HL-60 (cell line): ENCODE measurements at regions not wholly inside any gene's neighbourhood (a gene's known extent, or its start where the extent isn't known, plus 50 kb on each side); places are given as distances from the start of the nearest gene placed in this dataset.

Experiments used
- GABPA ChIP-seq: IDR thresholded peaks from 2 replicates; pipeline ENCODE4 v1.6.1; 2012; ENCODE audit warnings: low read depth
- POLR2AphosphoS5 ChIP-seq: IDR thresholded peaks from 2 replicates; pipeline ENCODE4 v1.6.1; 2012; ENCODE audit warnings: low read depth
- TF ChIP-seq, protein P1 (sequence below): IDR thresholded peaks from one replicate; pipeline ENCODE4 v1.5.1; 2011; ENCODE audit warnings: low read length, control low read depth, inconsistent platforms; ENCODE audit not compliant: insufficient read depth
- TF ChIP-seq, protein P2 (sequence below): IDR thresholded peaks from 2 replicates; pipeline ENCODE4 v1.6.1; 2012; ENCODE audit warnings: low read depth; ENCODE audit not compliant: insufficient replicate concordance

DNA sequence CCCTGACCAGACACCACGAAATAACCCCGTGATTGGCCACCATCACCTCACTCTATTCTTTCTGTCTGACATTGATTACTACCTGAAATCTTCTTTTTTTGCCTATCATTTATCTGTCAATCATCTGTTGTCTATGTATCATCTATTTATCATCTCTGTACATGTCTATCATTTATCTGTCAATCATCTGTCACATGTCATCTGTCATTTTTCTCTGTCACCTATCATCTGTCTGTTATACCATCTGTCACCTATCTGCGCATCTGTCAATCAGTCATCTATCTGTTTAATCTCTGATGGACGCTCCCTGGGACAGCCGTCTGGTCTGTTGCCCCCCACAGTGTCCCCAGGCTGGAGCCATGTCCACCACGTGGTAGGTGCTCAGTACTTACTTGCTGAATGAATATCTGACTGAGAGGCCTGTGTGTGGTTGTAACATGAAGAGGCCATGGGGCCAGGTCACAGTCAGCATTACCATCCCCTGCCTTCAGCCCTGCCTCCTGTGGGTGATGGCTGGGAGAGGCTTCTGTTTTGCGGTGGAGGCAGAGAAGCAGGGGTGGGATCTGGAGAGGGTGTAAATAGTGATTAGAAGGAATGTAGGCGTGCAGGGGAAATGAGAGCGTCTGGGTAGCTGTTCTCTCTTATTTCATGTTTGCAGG lies 302.7 kb downstream of the QKI start:
- TF ChIP-seq POLR2AphosphoS5 (no peak), GABPA (no peak)
- TF ChIP-seq, protein P1, sequence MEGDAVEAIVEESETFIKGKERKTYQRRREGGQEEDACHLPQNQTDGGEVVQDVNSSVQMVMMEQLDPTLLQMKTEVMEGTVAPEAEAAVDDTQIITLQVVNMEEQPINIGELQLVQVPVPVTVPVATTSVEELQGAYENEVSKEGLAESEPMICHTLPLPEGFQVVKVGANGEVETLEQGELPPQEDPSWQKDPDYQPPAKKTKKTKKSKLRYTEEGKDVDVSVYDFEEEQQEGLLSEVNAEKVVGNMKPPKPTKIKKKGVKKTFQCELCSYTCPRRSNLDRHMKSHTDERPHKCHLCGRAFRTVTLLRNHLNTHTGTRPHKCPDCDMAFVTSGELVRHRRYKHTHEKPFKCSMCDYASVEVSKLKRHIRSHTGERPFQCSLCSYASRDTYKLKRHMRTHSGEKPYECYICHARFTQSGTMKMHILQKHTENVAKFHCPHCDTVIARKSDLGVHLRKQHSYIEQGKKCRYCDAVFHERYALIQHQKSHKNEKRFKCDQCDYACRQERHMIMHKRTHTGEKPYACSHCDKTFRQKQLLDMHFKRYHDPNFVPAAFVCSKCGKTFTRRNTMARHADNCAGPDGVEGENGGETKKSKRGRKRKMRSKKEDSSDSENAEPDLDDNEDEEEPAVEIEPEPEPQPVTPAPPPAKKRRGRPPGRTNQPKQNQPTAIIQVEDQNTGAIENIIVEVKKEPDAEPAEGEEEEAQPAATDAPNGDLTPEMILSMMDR: no peak
- TF ChIP-seq, protein P2, sequence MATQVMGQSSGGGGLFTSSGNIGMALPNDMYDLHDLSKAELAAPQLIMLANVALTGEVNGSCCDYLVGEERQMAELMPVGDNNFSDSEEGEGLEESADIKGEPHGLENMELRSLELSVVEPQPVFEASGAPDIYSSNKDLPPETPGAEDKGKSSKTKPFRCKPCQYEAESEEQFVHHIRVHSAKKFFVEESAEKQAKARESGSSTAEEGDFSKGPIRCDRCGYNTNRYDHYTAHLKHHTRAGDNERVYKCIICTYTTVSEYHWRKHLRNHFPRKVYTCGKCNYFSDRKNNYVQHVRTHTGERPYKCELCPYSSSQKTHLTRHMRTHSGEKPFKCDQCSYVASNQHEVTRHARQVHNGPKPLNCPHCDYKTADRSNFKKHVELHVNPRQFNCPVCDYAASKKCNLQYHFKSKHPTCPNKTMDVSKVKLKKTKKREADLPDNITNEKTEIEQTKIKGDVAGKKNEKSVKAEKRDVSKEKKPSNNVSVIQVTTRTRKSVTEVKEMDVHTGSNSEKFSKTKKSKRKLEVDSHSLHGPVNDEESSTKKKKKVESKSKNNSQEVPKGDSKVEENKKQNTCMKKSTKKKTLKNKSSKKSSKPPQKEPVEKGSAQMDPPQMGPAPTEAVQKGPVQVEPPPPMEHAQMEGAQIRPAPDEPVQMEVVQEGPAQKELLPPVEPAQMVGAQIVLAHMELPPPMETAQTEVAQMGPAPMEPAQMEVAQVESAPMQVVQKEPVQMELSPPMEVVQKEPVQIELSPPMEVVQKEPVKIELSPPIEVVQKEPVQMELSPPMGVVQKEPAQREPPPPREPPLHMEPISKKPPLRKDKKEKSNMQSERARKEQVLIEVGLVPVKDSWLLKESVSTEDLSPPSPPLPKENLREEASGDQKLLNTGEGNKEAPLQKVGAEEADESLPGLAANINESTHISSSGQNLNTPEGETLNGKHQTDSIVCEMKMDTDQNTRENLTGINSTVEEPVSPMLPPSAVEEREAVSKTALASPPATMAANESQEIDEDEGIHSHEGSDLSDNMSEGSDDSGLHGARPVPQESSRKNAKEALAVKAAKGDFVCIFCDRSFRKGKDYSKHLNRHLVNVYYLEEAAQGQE: no peak
